ENCODE measurements at regions not wholly inside any gene's neighbourhood (a gene's known extent, or its start where the extent isn't known, plus 50 kb on each side); places are given as distances from the start of the nearest gene placed in this dataset.

DNA sequence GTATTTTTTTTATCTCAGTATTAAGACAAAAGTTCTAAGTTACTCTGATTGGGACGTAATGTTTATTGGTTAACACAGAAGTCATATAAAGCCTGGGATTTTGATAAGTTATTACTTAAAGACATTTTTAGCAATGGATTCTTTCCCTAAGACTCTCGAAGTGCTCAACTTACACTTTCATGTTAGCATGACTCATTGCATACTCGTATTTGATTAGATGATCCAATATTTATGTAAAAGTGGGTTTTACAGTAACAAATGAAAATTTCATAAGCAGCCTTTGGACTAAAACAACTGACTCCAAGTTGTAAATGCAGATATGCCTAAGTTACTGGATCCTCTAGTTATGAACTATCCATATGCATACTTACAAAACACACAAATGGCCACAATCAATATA lies 567.7 kb upstream of the NUDT12 start:
- no peaks in the 10 kb centered on the region for H3K9me1 ChIP-seq (ENCODE audit: control insufficient read depth, extremely low read depth, insufficient read depth, low read length)
- TF ChIP-seq CTCF (optimal IDR thresholded peaks at IDR 0.05 in 1 of 3, IDR thresholded peaks at IDR 0.05 in 1 of 3, conservative IDR thresholded peaks at IDR 0.05 in 1 of 3; ENCODE audit: extremely low read depth in 1 of 3, insufficient read depth in 2 of 3, low read length in 3 of 3), result no peak
- no peak for TF ChIP-seq EZH2 (IDR thresholded peaks at IDR 0.05; ENCODE audit: low read length)

GRCh38 chr5:104128348-104128747 lies 565.8 kb upstream of the NUDT12 start:
- no peak for FAIRE-seq
- TF ChIP-seq CTCF (optimal IDR thresholded peaks at IDR 0.05 in 1 of 3, IDR thresholded peaks at IDR 0.05 in 1 of 3, conservative IDR thresholded peaks at IDR 0.05 in 1 of 3; ENCODE audit: extremely low read depth in 1 of 3, insufficient read depth in 2 of 3, low read length in 3 of 3), result no peak
- no peak for TF ChIP-seq EZH2 (IDR thresholded peaks at IDR 0.05; ENCODE audit: low read length)

More for the DNA sequence above, 567.7 kb upstream of the NUDT12 start:
- Histone ChIP-seq H3K9me3 (ENCODE audit: control insufficient read depth, low read depth, low read length) (no peaks in the 10 kb centered on the region), H3K36me3 (ENCODE audit: control insufficient read depth in 2 of 2, extremely low read depth in 1 of 2, insufficient read depth in 2 of 2, low read length in 2 of 2) (no peaks in the 10 kb centered on the region), H2AFZ (ENCODE audit: control insufficient read depth, low read length) (no peak overlapping the region), H3K9ac (ENCODE audit: control insufficient read depth, extremely low read depth, insufficient read depth, low read length) (no peak overlapping the region), H3K79me2 (ENCODE audit: control insufficient read depth, insufficient read depth, low read length) (no peaks in the 10 kb centered on the region), H3K4me2 (ENCODE audit: control insufficient read depth, extremely low read depth, insufficient read depth, low read depth, low read length) (no peak overlapping the region), H3K27ac (ENCODE audit: control insufficient read depth, insufficient read depth, low read length) (no peak overlapping the region), H3K27me3 (ENCODE audit: control insufficient read depth, extremely low read depth, insufficient read depth, low read length) (no peaks in the 10 kb centered on the region), H3K4me3 (ENCODE audit: control insufficient read depth in 2 of 3, extremely low read depth in 1 of 3, insufficient read depth in 2 of 3, low read depth in 1 of 3, low read length in 3 of 3) (no peak overlapping the region), H3K4me1 (ENCODE audit: control insufficient read depth, extremely low read depth, insufficient read depth, low read length) (no peaks in the 10 kb centered on the region), H4K20me1 (ENCODE audit: control insufficient read depth, extremely low read depth, insufficient read depth, low read length) (no peaks in the 10 kb centered on the region)
- dilution Hi-C loops (cut with MboI; ENCODE audit: extremely low pct_ligation_motif_present, low sequenced_read_pairs), result no loop called here
- no peak for FAIRE-seq
- DNase-seq (ENCODE audit: low read depth, low spot score), result no peak

More at GRCh38 chr5:104128348-104128747, 565.8 kb upstream of the NUDT12 start:
- Histone ChIP-seq H3K27ac (ENCODE audit: control insufficient read depth, insufficient read depth, low read length) (no peak overlapping the region), H3K9ac (ENCODE audit: control insufficient read depth, extremely low read depth, insufficient read depth, low read length) (no peak overlapping the region), H3K79me2 (ENCODE audit: control insufficient read depth, insufficient read depth, low read length) (no peaks in the 10 kb centered on the region), H3K4me2 (ENCODE audit: control insufficient read depth, extremely low read depth, insufficient read depth, low read depth, low read length) (no peak overlapping the region), H3K4me1 (ENCODE audit: control insufficient read depth, extremely low read depth, insufficient read depth, low read length) (no peaks in the 10 kb centered on the region), H3K27me3 (ENCODE audit: control insufficient read depth, extremely low read depth, insufficient read depth, low read length) (no peaks in the 10 kb centered on the region), H3K9me3 (ENCODE audit: control insufficient read depth, low read depth, low read length) (no peaks in the 10 kb centered on the region), H3K9me1 (ENCODE audit: control insufficient read depth, extremely low read depth, insufficient read depth, low read length) (no peaks in the 10 kb centered on the region), H3K36me3 (ENCODE audit: control insufficient read depth in 2 of 2, extremely low read depth in 1 of 2, insufficient read depth in 2 of 2, low read length in 2 of 2) (no peaks in the 10 kb centered on the region), H4K20me1 (ENCODE audit: control insufficient read depth, extremely low read depth, insufficient read depth, low read length) (no peaks in the 10 kb centered on the region), H3K4me3 (ENCODE audit: control insufficient read depth in 2 of 3, extremely low read depth in 1 of 3, insufficient read depth in 2 of 3, low read depth in 1 of 3, low read length in 3 of 3) (no peak overlapping the region), H2AFZ (ENCODE audit: control insufficient read depth, low read length) (no peak overlapping the region)
- dilution Hi-C loops (cut with MboI; ENCODE audit: extremely low pct_ligation_motif_present, low sequenced_read_pairs), result no loop called here
- no peak for DNase-seq (ENCODE audit: low read depth, low spot score)
